Fibroblast of upper back skin (primary cell): ENCODE measurements at regions not wholly inside any gene's neighbourhood (a gene's known extent, or its start where the extent isn't known, plus 50 kb on each side); places are given as distances from the start of the nearest gene placed in this dataset.
"Not testable (repeated sequence)": the region's sequence is repeated elsewhere in the genome, so short reads cannot be mapped to it uniquely, and the experiment has no call there.

Source experiments
- DNase-seq: peaks from one replicate; pipeline ENCODE4 v3.0.0-alpha.2; 2013

DNA sequence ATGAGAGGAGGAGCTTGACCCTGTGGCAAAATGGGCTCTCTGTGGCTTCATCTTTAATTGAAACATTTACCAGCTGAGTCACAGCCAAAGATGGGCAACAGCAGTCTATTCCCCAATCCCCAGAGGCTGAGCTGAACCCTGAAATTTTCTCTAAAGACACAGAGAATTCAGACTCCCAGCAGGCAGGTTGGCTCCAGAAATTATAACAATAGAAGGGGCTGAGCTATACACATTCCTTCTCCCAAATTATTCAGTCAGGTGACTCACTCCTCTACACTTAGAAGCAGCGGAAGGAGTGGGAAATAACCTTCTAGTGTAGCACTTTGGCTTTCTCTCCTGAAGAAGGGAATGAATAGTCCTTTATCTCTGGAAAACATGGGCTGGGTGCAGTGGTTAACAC is 264.3 kb upstream of the ARHGEF26 start:
- DNase-seq: peak; percentile 21

DNA sequence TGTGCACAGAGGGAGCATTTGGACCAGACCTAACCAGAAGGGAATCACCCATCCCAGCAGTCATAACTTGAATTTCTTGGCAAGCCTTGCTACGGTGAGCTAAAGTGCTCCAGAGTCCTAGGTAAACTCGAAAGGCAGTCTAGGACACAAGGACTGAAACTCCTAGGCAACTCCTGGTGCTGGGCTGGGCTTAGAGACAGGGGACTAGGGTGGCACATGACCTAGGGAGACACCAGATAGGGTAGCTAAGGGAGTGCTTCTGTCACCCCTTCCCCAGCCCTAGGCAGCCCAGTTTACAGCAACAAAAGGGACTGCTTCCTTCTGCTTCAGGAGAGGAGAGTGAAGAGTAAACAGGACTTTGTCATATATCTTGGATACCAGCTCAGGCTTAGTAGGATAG is 256.4 kb upstream of the ARHGEF26 start:
- no peak for DNase-seq

DNA sequence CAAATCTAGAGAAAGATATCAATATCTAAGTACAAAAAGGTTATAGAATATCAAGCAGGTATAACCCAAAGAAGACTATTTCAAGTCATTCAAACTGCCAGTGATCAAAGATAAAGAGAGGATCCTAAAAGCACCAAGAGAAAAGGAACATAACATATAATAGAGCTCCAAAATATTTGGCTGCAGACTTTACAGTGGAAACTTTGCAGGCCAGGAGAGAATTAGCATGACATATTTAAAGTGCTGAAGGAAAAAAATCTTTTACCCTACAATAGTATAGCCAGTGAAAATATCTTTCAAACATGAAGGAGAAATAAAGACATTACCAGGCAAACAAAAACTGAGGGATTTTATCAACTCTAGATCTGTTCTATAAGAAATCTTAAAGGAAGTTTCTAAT is 254.3 kb upstream of the ARHGEF26 start:
- DNase-seq: no peak

DNA sequence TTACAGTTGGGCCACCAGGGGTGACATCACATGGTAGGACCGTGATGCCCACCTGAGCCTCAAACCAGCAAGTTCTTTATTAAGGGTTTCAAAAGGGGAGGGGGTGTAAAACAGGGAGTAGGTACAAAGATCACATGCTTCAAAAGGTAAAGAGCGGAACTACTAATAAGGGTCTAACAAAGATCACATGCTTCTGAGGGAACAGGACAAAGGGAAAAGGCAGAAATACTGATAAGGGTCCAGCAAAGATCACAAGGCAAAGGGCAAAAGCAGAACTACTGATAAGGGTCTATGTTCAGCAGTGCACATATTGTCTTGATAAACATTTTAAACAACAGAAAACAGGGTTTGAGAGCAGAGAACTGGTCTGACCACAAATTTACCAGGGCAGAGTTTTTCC is 246.8 kb upstream of the ARHGEF26 start:
- not testable (repeated sequence) for DNase-seq

DNA sequence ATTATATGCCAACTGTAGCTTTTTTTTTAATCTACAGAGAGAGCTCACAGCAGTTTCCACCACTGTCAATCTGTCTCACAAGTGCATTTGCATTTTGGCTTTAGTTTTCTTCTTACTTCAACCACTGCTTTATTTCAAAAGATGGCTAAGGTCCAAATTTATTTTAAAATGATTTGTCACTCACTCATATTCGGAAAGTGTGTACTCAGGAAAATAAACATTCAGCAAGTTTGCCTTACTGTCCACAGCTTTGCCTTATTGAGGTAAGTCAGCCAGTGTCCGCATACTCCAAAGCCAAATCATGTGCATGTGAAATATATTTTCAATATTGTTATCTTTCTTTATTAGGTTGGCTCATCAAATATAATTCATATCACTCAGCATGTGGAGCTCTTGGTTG is 240.7 kb upstream of the ARHGEF26 start:
- DNase-seq: no peak

DNA sequence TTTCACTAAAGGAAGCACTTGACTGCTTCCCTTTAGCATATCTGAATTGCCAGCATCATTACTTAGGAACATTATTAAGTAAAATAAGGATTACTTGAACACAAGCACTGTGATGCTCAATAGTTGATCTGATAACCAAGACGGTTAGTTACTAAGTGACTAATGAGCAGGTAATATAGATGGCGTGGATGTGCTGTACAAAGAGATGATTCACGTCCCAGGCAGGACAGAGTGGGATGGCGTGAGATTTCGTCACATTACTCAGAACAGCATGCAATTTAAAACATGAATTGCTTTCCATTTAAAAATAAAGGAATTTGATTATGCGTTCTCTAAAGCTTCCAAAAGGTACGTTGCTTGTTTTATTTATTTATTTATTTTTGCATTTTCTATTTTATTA is 240.0 kb upstream of the ARHGEF26 start:
- no peak for DNase-seq

DNA sequence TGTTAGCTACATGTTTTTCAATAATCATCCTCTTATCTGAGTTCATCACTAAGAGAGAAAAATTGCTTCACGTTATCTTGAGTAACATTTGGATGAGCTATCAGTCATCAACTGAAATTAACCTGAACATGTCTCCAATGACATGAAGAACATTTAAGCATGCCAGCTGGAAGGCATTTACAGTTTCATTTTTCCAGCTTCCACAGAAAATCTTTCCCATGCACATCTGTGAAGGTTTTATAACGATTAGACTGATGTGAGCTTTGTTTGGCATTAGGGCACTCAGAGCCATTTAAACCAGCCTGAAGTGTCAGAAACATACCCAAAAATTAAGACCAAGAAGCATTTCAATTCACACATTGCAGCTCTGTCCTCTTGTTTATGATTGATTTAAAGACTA is 235.8 kb upstream of the ARHGEF26 start:
- no peak for DNase-seq

DNA sequence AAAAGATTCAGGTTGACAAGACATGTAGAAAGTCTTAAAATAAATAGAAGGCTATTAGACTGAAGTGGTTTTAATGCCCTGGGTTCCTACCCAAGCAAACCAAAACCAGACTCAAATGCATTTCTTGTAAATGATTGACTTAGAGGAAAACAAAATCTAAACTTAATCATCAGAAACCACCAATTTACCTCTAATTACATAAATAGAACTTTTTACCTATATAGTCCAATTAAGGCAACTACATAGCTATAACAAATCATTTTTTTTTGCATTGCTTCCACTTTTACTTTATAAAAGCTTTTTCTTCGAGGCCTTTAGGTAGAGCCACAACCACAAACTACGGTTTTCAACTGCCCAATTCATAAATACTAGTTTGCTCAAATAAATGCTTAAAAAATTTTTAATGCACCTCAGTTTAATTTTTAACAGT is 231.3 kb upstream of the ARHGEF26 start:
- no peak for DNase-seq

DNA sequence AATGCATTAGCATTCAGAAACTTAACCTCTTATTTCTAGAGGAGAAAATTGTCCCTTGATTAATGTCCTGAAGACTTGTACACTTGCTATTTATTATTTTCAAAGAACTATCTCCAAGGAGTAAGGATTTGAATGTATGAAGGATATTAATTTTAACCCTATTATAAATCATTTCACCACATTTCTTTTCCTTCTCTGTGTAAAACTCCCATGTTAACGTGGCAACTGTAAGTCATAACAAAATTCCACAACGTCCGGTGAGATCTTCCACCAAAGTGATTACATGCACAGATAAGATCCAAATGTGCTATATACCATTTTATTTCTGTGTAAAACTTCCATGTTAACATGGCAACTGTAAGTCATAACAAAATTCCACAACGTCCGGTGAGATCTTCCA is 229.1 kb upstream of the ARHGEF26 start:
- DNase-seq: peak; percentile 76

DNA sequence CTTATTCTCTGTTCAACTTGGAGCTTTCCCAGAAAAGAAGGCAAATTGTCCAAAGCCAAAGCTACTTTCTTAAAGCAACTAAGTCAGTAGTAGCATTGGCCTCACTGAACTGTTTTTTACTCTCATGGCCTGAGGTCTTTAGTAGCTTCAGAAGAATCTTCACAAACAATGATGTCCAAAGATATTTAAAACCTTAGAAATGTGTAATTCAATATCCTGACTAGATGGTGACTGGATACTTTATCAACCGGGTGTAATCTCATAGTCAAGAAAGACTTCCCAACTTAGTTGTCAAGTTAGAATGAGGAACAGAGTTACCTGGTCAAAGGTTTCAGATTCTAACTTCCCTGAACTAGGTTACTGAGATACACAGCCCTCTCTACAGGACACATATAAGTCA is 226.3 kb upstream of the ARHGEF26 start:
- DNase-seq: no peak

DNA sequence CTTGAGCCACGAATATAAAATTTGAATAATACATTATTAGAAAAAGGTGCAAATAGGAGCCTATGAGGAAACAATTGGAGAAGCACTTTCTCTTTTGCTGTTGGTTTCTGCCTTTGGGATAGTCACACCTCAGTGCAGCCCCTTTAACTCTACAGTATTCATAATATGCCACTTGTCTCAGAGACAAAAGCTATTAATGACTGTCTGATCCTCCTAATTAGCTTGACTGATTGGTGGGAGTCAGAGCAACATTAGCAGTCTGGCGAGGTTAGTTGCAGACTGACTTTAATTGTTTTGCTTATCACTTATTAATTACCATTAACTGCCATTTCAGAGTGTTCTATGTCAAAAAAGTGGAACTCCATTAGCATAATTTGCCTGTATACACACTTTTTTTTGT is 225.0 kb upstream of the ARHGEF26 start:
- no peak for DNase-seq

DNA sequence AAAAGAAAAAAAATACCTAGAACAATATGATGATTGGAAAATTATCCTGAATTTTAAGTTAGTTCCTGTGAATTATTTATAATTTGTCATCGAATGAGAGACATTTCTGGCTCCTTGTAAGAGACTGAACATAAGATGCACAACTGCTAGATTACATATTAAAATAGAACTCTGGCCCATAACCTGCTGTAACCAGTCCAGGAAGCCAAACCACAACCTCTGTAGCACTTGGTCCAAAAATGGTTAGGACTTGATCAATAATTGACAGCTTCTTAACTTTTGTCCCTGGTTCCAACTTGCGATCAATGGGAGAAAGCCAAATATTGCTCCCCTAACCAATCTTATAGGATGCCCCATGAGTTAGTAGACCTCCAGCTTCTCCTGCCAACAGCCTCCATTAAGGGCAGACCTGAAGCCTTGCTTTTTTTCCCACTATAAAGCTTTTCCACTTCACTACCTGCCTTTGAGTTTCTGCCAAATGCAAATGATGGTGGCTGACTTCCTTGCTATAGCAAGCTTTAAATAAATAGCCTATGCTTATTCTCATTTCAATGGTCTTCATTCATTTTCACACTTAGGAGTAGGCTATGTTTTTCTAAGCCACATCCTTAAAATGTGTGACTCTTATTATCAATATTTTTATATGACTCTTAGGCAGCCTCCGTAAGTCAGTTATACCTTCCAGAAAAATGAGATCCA is 224.0 kb upstream of the ARHGEF26 start:
- DNase-seq: no peak

DNA sequence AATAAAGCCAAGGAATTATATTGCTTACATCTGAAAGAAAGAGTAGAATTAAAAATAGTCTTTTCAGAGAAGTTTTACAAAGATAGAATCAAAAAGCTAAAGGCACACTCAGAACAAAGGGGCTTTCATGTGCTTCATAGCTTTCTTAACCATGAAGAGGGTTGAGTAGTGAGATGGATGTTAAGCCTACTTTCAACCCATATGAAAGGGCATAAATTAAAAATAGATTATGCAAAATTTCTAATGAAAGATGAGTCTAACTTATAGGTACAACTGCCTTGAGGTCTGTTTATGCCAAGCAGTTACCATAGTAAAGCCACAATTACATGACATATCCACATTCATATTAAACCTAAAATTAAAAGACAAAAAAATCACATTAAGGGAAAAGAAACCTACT is 223.3 kb upstream of the ARHGEF26 start:
- DNase-seq: no peak

DNA sequence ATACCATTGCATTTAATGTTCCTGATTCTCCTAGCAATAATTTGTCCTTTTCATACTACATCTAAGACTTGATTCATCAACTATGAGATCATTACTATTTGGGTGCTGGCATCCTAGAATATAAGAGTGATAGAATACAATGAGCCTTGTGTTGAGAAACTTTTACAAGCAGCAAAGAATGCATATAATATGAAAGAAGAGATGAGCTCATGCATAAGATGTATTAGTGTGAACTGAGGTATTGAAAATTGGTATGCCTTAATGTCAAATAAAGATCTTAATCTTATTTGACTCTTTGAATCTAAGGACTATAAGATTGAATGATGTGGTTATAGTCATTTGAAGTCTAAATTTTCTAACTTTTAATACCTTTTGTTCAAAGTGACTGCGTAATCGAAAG is 220.0 kb upstream of the ARHGEF26 start:
- DNase-seq: peak; percentile 39

DNA sequence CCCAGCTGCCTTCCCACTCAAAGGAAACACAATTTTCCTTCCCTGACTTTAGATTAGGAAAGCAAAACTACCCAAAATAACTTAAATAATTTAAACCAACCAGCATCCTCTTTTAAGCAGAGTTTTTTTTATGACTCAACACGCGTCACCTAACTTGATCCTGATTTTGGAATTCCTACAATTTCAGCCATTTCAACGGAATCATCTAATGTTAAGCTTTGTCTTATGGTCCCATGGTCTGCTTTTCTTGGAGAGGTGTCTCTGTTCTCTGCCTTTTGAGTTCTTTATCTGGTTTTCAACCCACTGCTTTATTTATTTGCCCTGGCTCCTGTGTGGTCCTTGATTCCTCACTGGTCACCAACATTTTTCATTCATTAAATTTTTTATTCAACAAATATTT is 219.2 kb upstream of the ARHGEF26 start:
- DNase-seq: peak; percentile 70

DNA sequence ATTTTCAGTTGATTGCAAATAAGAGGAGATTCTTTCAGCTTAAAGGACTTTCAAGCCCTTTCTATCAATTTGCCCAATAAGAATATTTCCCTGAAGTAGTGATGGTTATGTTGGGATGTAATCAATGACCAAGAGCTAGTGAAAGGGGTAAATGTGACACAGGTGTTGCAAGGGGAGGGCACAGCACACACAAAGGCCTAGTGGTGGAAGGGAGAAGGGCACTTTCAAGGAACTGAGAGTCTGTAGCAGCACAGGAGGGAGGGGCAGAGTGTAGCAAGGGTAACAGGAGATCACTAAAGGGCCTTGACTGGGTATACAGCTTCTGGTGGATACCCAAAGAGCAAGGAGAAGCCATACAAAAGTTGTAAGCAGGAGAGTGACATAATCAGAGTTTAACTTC is 217.8 kb upstream of the ARHGEF26 start:
- no peak for DNase-seq

DNA sequence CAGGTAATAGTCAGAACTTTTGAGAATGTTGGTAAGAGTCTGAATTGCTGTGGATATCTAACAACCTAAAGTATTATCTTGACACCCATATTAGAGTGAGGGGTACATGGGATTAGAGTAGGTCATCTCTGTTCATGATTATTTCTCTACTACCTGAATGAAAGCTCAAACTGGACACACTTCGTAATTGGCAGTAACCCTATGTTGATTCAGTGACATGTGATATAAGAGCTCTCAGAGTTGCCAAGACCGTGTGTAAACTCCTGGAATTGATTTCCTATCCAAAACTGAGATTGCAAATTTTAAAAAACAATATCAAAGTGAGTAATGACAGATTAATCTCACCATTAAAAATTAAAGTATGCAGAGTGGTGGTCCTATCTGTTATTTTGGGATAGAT is 214.8 kb upstream of the ARHGEF26 start:
- DNase-seq: no peak

DNA sequence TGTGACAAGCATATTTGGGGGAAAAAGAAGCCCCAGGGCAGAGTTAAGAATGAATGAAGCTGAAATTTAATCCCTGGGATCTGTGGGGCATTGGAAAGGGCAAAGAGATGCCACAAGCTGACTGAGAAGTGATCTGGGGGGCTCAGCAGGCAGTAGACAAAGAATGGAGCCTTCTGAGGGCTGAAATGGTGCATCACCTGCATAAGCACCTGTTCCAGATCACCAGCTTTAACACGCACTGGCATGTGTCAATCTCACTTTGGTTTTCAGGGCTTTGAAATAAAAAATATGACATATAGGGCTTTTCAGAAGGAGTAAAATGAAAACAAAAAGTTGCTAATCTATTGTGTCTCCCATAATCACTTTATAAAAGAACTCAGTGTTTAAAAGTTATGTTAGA is 210.8 kb upstream of the ARHGEF26 start:
- DNase-seq: no peak

DNA sequence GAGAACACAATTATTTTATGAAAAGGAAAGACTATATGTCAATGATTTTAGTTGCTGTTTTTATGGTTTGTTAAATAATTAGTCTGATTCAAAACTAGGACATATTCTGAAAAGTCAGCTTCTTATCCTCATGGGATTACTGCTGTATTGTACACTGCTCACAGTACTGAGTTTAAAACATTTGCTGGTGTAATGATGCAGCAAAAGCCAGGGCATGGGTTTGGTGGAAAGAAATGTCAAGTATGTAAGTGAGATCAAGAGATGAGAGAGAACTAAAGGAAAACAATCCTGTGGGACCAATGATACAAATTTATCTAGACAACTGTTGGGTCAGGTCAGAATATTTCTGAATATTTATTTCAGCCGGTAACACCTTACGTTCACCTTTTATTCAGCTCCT is 210.1 kb upstream of the ARHGEF26 start:
- peak; percentile 38 for DNase-seq

DNA sequence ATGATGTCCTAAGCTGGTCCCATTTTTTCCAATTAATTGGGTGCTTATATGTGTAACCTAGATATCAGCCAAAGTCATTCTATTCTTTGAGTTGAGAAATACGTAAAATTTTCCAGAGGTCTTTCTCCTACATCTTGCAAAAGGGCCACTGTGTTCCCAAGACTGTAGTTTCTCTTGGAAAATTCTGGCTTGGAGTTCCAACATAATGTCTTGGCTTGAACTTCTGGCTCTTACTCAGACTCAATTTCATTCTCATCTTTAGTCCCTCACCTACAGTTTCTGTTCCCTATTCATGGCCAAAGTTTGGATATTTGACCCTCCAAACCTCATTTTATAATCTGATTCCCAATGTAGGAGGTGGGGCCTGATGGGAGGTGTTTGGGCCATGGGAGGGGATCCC is 201.4 kb upstream of the ARHGEF26 start:
- no peak for DNase-seq

DNA sequence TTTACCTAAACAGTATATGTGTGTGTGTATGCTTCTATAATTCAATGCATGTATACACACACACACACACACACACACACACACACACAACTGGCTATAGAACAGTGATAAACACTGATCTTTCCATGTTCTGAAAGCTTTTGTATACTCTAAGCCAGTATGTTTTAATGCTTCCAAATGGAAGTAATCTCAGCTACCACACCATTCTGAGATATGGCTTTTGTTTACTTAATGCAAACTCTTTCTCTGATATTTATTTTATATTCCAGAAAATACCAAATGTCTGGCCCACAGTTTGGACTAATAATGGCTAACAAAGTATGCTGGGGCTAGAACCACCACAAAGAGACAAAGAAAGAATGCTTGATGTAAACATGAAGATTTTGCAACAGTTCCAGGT is 199.4 kb upstream of the ARHGEF26 start:
- no peak for DNase-seq

DNA sequence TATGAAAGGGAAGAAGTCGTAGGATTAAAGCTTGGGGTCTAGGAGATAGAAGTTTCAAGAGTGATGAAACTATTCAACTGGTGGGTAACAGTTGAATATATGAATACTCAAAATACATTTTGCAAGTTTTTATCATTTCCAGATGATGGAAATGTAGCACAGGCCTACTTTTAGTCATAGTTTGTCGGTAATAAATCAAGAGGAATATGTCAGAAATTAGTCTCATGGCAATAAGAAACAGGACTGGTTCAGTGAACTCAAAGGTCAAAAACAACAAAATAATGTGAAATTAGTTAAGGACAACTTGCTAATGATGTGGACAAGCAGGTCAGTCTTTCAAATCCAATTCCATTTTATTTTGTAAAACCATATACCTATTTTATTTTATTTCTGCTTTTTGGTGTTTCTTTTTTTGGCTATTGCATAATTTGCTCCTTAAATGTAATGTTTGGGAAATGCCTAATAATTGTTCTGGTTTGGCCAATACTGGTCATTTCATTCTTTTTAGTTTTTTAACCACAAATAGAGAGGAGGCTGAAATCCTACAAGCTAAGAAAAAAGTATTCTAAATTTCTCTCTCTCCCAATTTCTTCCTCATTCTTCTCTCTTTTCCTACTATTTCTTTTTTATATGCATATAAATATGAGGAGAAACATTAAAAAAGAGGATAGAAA is 195.2 kb upstream of the ARHGEF26 start:
- peak; percentile 87 for DNase-seq

DNA sequence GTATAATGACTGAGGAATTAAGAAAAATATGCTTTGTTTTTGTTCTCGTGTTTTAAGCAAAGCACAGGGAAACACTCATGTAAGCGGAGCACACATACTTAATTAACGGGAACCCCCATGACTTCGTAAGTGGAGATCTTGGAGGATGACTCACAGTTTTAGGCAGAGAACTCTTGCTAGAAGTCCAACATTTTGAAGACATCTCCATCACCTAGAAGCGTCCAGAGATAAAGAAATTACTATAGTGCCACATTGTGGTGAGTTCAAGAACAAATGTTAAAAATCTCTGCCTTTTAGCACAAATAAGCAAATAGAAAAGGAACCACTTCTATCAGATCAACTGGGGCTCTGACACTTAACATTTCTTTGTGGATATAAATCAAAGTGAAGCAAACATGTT is 194.1 kb upstream of the ARHGEF26 start:
- DNase-seq: peak; percentile 90

DNA sequence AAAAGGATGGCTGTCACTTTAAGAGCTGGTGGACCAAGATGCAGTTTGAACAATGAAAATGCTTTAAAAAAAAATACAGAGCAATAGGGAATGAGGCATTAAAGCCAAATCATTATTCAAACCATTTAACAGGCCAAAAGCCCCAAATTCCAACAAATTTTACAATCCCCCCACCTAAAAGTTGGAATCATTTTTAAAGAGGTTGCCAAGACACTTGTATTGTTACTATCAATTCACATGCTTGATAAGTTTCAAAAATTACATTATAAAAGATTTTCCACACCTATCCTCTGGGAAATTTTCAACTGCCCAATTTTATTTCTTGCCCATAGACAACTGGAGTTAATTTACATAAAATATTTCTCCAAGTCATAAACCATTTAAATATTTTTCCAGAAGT is 192.3 kb upstream of the ARHGEF26 start:
- DNase-seq: no peak

DNA sequence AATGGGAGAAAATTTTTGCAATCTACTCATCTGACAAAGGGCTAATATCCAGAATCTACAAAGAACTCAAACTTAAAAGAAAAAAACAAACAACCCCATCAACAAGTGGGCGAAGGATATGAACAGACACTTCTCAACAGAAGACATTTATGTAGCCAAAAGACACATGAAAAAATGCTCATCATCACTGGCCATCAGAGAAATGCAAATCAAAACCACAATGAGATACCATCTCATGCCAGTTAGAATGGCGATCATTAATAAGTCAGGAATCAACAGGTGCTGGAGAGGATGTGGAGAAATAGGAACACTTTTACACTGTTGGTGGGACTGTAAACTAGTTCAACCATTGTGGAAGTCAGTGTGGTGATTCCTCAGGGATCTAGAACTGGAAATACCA is 187.7 kb upstream of the ARHGEF26 start:
- DNase-seq: not testable (repeated sequence)
